NB4 (cell line): ENCODE measurements at regions not wholly inside any gene's neighbourhood (a gene's known extent, or its start where the extent isn't known, plus 50 kb on each side); places are given as distances from the start of the nearest gene placed in this dataset.

Experiments
- DNase-seq: peaks from one replicate; pipeline ENCODE4 v3.0.0; 2010; ENCODE audit warnings: low read depth
- H3K4me3 ChIP-seq: one replicate; pipeline ENCODE4 v1.5.1; 2011; ENCODE audit warnings: mild to moderate bottlenecking, low read depth, low read length, moderate library complexity
- MYC ChIP-seq: IDR thresholded peaks from 2 replicates; pipeline ENCODE4 v1.6.1; 2011; ENCODE audit warnings: low read depth, low read length
- POLR2A ChIP-seq: IDR thresholded peaks from 2 replicates; pipeline ENCODE4 v1.6.1; 2011; ENCODE audit warnings: mild to moderate bottlenecking; ENCODE audit not compliant: insufficient read length; ENCODE audit errors: extremely low read depth
- TF ChIP-seq, protein P1 (sequence below): IDR thresholded peaks from 2 replicates; pipeline ENCODE4 v1.6.1; 2011; ENCODE audit warnings: low read depth, low read length
- TF ChIP-seq, protein P2 (sequence below): IDR thresholded peaks from one replicate; pipeline ENCODE4 v1.5.1; 2012; ENCODE audit warnings: low read depth, low read length

DNA sequence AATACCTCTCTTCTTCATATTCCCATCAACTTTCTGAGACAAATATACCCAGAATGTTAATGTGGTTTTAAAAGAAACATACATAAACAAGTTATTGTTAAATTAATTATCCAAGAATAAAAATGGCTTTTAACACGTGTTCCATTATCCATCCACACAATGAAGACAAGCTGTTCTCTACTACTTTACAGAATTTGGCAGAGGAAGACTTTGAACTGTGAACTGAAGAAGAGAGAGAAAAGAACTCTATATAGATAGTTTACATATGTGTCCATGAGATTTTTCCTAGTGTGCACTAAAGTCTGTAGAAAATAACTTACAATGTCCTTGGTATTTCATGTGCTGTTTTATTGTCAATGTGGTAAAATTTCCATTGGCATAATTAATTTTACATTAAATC is 207.0 kb upstream of the COL3A1 start:
- no peak for DNase-seq
- TF ChIP-seq, protein P1, sequence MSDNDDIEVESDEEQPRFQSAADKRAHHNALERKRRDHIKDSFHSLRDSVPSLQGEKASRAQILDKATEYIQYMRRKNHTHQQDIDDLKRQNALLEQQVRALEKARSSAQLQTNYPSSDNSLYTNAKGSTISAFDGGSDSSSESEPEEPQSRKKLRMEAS = no peak
- TF ChIP-seq MYC (no peak), POLR2A (no peak)
- TF ChIP-seq, protein P2, sequence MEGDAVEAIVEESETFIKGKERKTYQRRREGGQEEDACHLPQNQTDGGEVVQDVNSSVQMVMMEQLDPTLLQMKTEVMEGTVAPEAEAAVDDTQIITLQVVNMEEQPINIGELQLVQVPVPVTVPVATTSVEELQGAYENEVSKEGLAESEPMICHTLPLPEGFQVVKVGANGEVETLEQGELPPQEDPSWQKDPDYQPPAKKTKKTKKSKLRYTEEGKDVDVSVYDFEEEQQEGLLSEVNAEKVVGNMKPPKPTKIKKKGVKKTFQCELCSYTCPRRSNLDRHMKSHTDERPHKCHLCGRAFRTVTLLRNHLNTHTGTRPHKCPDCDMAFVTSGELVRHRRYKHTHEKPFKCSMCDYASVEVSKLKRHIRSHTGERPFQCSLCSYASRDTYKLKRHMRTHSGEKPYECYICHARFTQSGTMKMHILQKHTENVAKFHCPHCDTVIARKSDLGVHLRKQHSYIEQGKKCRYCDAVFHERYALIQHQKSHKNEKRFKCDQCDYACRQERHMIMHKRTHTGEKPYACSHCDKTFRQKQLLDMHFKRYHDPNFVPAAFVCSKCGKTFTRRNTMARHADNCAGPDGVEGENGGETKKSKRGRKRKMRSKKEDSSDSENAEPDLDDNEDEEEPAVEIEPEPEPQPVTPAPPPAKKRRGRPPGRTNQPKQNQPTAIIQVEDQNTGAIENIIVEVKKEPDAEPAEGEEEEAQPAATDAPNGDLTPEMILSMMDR = no peak
- H3K4me3 ChIP-seq = no peak overlapping the region

DNA sequence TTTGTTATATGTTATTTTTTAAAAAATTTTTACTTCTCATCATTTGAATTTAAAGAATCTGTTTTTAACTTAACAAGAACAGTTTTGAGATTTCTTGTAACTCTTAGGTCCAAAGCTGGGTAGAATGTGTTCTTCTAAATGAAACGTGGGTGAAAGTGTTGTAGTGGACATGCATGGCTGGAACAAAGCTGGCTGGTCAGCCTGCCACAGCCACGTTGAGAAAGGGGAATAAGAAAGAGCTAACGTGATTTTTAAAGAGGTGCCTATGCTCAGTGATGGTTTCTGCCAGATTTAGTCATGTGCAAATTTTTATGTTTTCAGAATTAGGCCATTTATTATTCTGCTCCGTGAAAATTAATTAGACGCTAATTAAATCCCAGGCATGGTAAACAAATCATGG is 203.9 kb upstream of the COL3A1 start:
- TF ChIP-seq, protein P1 = no peak
- TF ChIP-seq, protein P2 = no peak
- no peak for TF ChIP-seq MYC
- no peak for TF ChIP-seq POLR2A
- DNase-seq = no peak

DNA sequence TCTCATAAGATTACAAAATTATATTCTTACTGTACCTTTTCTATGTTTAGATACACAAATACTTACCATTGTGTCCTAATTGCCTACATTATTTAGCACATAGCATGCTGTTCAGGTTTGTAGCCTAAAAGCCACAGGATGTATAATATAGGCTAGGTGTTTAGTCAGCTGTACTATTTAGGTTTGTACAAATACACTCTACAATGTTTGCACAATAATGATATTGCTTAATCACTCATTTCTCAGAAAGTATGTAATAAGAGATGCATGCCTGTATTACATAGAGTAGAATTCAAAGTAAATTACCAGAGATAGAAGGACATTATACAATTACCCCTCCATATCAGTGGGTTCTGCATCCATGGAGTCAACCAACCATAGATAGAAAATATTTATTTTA is 201.1 kb upstream of the COL3A1 start:
- no peak for DNase-seq
- no peak for TF ChIP-seq POLR2A
- TF ChIP-seq, protein P1 = no peak
- TF ChIP-seq MYC = no peak
- no peak overlapping the region for H3K4me3 ChIP-seq

More for the DNA sequence above, 203.9 kb upstream of the COL3A1 start:
- H3K4me3 ChIP-seq = no peak overlapping the region

DNA sequence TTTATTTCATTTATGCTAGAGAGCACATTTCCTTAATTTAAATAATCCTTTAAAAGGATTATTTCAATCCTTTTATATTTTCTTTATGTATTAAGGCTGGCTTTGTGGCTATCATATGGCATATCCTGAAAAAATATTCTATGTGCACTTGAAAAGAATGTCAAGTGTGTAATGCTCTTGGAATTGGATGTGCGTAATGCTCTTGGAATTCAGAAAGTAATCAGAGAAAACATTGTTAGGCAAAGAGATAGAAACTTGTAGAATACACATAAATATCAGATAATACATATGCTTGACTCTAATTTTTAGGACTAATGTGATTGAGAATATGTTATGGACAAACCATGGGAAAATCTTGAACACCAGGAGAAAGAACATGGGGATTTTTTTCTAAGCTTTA is 197.5 kb upstream of the COL3A1 start:
- DNase-seq = no peak
- H3K4me3 ChIP-seq = no peak overlapping the region
- no peak for TF ChIP-seq MYC
- TF ChIP-seq, protein P2 = no peak

DNA sequence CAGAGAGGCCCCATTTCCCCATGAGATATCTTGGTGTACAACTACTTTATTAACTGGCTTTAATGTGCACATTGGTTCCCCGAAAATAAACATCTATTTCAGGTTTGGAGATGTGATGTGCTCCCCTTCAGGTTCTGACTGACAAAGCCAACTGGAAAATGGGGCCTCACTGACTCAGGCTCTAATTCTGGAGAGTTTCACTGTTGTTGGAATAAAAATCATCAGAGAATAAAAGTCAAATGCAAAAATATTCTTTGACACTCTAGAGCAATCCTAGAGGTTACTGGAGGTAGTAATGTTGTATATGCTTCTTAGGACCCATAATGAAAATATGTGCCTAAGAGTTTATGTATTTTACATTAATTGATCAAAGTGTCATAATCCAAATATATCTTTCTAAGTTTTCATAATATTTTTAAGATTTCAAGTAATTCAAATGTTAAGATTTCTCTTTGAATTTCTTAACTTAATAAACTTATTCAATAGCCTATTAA is 189.9 kb upstream of the COL3A1 start:
- no peak overlapping the region for H3K4me3 ChIP-seq
- DNase-seq = no peak
- TF ChIP-seq, protein P2 = no peak
- TF ChIP-seq, protein P1 = no peak
- TF ChIP-seq MYC (no peak), POLR2A (no peak)

DNA sequence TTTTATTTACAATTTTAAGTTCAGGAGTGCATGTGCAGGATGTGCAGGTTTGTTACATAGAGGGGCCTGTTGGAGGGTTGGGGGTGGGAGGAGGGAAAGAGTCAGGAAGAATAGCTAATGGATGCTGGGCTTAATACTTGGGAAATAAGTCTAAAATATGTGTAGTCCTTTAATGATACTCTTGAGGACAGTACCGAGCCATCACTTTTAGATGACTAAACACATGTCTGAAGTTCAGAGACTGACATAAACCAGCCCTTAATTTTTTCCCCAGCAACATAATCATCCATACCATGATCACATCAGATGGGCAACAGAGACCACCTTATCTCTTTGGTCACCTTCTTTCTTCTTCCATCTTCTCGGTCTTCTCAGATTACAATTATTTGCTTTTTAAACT is 189.1 kb upstream of the COL3A1 start:
- no peak overlapping the region for H3K4me3 ChIP-seq
- TF ChIP-seq MYC (no peak), POLR2A (no peak)
- TF ChIP-seq, protein P1 = no peak
- TF ChIP-seq, protein P2 = no peak
- DNase-seq = no peak
